SK-N-MC (cell line): ENCODE measurements at regions not wholly inside any gene's neighbourhood (a gene's known extent, or its start where the extent isn't known, plus 50 kb on each side); places are given as distances from the start of the nearest gene placed in this dataset.

Experiments
- EZH2 ChIP-seq: fragments of 200-600 bp; sonication (generic); IDR thresholded peaks from one replicate; pipeline ENCODE4 v1.6.1; 2017; ENCODE audit warnings: antibody characterized with exemption
- POLR2AphosphoS5 ChIP-seq: IDR thresholded peaks from 2 replicates; pipeline ENCODE4 v1.6.1; 2012; ENCODE audit warnings: mild to moderate bottlenecking, low read depth, low read length, borderline replicate concordance

DNA sequence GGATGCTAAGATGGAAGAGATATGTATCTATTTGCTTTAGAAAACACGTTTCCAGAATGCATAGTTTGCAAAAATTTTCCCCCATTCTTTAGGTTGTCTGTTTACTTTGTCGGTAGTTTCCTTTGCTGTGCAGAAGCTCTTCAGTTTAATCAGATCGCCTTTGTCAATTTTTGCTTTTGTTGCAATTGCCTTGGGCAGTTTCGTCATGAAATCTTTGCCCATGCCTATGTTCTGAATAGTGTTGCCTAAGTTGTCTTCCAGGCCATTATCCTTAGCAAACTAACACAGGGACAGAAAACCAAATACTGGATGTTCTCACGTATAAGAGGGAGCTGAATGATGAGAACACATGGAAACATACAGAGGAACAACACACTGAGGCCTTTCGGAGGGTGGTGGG is 454.2 kb upstream of the SLC35B3 start:
- no peak for TF ChIP-seq POLR2AphosphoS5
- TF ChIP-seq EZH2 = no peak
